ENCODE measurements at regions not wholly inside any gene's neighbourhood (a gene's known extent, or its start where the extent isn't known, plus 50 kb on each side); places are given as distances from the start of the nearest gene placed in this dataset.

GRCh38 chr18:11392980-11393885 is 216.2 kb upstream of the SLC35G4 start:
- Histone ChIP-seq H3K36me3 (ENCODE audit: control insufficient read depth in 2 of 2, insufficient read depth in 1 of 2, low read length in 2 of 2) (no peaks in the 10 kb centered on the region), H3K27ac (ENCODE audit: extremely low read depth, low read depth, low read length) (no peak overlapping the region), H3K9me3 (ENCODE audit: control insufficient read depth, insufficient read depth, low read depth, low read length) (no peaks in the 10 kb centered on the region), H3K4me3 (ENCODE audit: low read depth, low read length) (no peak overlapping the region), H3K4me1 (ENCODE audit: control insufficient read depth, insufficient read depth, low read length) (peaks cover 3% of the 10 kb centered on the region; the same call in 1 of the 2 replicates)
- ChIA-PET POLR2A (no interaction called here), CTCF (interaction anchor here (0.7 to 0.8 kb wide), 2 partner anchors 34 to 83 kb away, joined by 3 read pairs; no protein-coding TSS in a partner anchor)
- TF ChIP-seq ZIC2 (tag by site-specific recombination; IDR thresholded peaks at IDR 0.05) (0 out of 2 replicates have a peak, but pooled peaks have one; percentile 17), ZFHX2 (tag by site-specific recombination; conservative IDR thresholded peaks at IDR 0.05) (0 out of 2 replicates have a peak, but pooled peaks have one; percentile 20), BCL11B (tag by site-specific recombination; IDR thresholded peaks at IDR 0.05; ENCODE audit: low read depth) (no peak), HOXC10 (CRISPR knock-in tag; IDR thresholded peaks at IDR 0.05) (no peak), GLIS1 (tag by site-specific recombination; IDR thresholded peaks at IDR 0.05) (peak; percentile 68; the same call in 1 of the 2 replicates)

- Histone ChIP-seq H3K4me3 (ENCODE audit: low read depth, low read length) (no peak overlapping the region), H3K27ac (ENCODE audit: extremely low read depth, low read depth, low read length) (no peak overlapping the region), H3K9me3 (ENCODE audit: control insufficient read depth, insufficient read depth, low read depth, low read length) (no peaks in the 10 kb centered on the region), H3K36me3 (ENCODE audit: control insufficient read depth in 2 of 2, insufficient read depth in 1 of 2, low read length in 2 of 2) (no peaks in the 10 kb centered on the region), H3K4me1 (ENCODE audit: control insufficient read depth, insufficient read depth, low read length) (peaks cover 3% of the 10 kb centered on the region; the same call in 1 of the 2 replicates)
- POLR2A ChIA-PET: no interaction called here
- CTCF ChIA-PET: no interaction called here
- TF ChIP-seq ZNF449 (tag by site-specific recombination; IDR thresholded peaks at IDR 0.05): no peak
- no peak for TF ChIP-seq ZNF660 (tag by site-specific recombination; IDR thresholded peaks at IDR 0.05)
- no peak for TF ChIP-seq BCL6B (tag by site-specific recombination; IDR thresholded peaks at IDR 0.05)
- TF ChIP-seq ZNF692 (tag by site-specific recombination; IDR thresholded peaks at IDR 0.05): no peak
- TF ChIP-seq ZNF837 (tag by site-specific recombination; IDR thresholded peaks at IDR 0.05): no peak
- TF ChIP-seq EGR2 (tag by site-specific recombination; IDR thresholded peaks at IDR 0.05; ENCODE audit: low read depth): no peak
- no peak for TF ChIP-seq MZF1 (tag by site-specific recombination; IDR thresholded peaks at IDR 0.05; ENCODE audit: borderline replicate concordance)
- no peak for TF ChIP-seq ZNF488 (tag by site-specific recombination; IDR thresholded peaks at IDR 0.05)
- TF ChIP-seq ZNF239 (tag by site-specific recombination; IDR thresholded peaks at IDR 0.05): no peak
- TF ChIP-seq ZNF266 (tag by site-specific recombination; IDR thresholded peaks at IDR 0.05; ENCODE audit: low read depth): no peak
Measured at GRCh38 chr18:11392292-11392691, 217.1 kb upstream of the SLC35G4 start.

GRCh38 chr18:11391661-11392060 is 217.7 kb upstream of the SLC35G4 start:
- H3K4me1 ChIP-seq (ENCODE audit: control insufficient read depth, insufficient read depth, low read length): no peaks in the 10 kb centered on the region
- no peak overlapping the region for H3K27ac ChIP-seq (ENCODE audit: extremely low read depth, low read depth, low read length)
- POLR2A ChIA-PET: no interaction called here
- no peak overlapping the region for H3K4me3 ChIP-seq (ENCODE audit: low read depth, low read length)
- H3K36me3 ChIP-seq (ENCODE audit: control insufficient read depth in 2 of 2, insufficient read depth in 1 of 2, low read length in 2 of 2): no peaks in the 10 kb centered on the region
- no peaks in the 10 kb centered on the region for H3K9me3 ChIP-seq (ENCODE audit: control insufficient read depth, insufficient read depth, low read depth, low read length)
- CTCF ChIA-PET: interaction anchor here (1.1 to 1.6 kb wide), 2 partner anchors 8 to 12 kb away, joined by 3 to 4 read pairs; no protein-coding TSS in a partner anchor
- TF ChIP-seq ZNF324 (tag by site-specific recombination; IDR thresholded peaks at IDR 0.05): no peak
- TF ChIP-seq ZNF214 (tag by site-specific recombination; IDR thresholded peaks at IDR 0.05; ENCODE audit: borderline replicate concordance): no peak
- no peak for TF ChIP-seq ZNF114 (tag by site-specific recombination; IDR thresholded peaks at IDR 0.05)
- TF ChIP-seq PRDM2 (tag by site-specific recombination; IDR thresholded peaks at IDR 0.05; ENCODE audit: borderline replicate concordance): no peak
